PC-9 (cell line): ENCODE measurements at regions not wholly inside any gene's neighbourhood (a gene's known extent, or its start where the extent isn't known, plus 50 kb on each side); places are given as distances from the start of the nearest gene placed in this dataset.

ENCODE experiments used
- BruUV-seq: library from RNA; stranded (reverse); fragments of 400-500 nt; replicated peaks from 2 replicates; lab custom pipeline; 2021; lab: Mats Ljungman, UMichigan
- CTCF ChIA-PET: fragments of 300-600 bp; sonication (Branson Sonifier 250); formaldehyde crosslinking; loops from one replicate; lab custom pipeline; 2022; ENCODE audit warnings: antibody characterized with exemption; lab: Charles Lee
- POLR2A ChIA-PET: fragments of 300-600 bp; sonication (Branson Sonifier 250); formaldehyde crosslinking; loops from one replicate; lab custom pipeline; 2022; ENCODE audit warnings: antibody characterized with exemption; ENCODE audit not compliant: unreplicated experiment; lab: Charles Lee
- DNase-seq, 2 experiments: peaks; one replicate each; pipeline versions ENCODE4 v3.0.0 to v3.0.0-alpha.2; 2015 to 2022; ENCODE audit warnings: mixed read lengths in 1 of 2
- H2AFZ ChIP-seq: fragments of 200-600 bp; sonication (generic); 2 replicates; pipeline ENCODE4 v1.8.1; 2017; ENCODE audit warnings: antibody characterized with exemption
- H3F3A ChIP-seq: fragments of 200-600 bp; sonication (generic); 2 replicates; pipeline ENCODE4 v1.8.1; 2017; ENCODE audit warnings: antibody characterized with exemption, mild to moderate bottlenecking, low read depth; ENCODE audit not compliant: insufficient read depth
- H3K27ac ChIP-seq: fragments of 200-600 bp; sonication (generic); 2 replicates; pipeline ENCODE4 v1.6.1; 2016; ENCODE audit warnings: mixed run types
- H3K27me3 ChIP-seq: fragments of 200-600 bp; sonication (generic); 2 replicates; pipeline ENCODE4 v1.6.1; 2016; ENCODE audit warnings: low read depth, mixed run types; ENCODE audit not compliant: insufficient read depth
- H3K36me3 ChIP-seq: fragments of 200-600 bp; sonication (generic); 2 replicates; pipeline ENCODE4 v1.6.1; 2016; ENCODE audit warnings: low read depth, mixed run types
- H3K4me1 ChIP-seq: fragments of 200-600 bp; sonication (generic); replicated peaks from 2 replicates; pipeline ENCODE4 v1.6.1; 2016; ENCODE audit warnings: mixed run types; ENCODE audit not compliant: insufficient read depth
- H3K4me2 ChIP-seq: fragments of 200-600 bp; sonication (generic); 2 replicates; pipeline ENCODE4 v1.6.1; 2017; ENCODE audit warnings: mixed run types
- H3K4me3 ChIP-seq: fragments of 200-600 bp; sonication (generic); 2 replicates; pipeline ENCODE4 v1.6.1; 2016; ENCODE audit warnings: mixed run types
- H3K79me2 ChIP-seq: fragments of 200-600 bp; sonication (generic); 2 replicates; pipeline ENCODE4 v1.6.1; 2017; ENCODE audit warnings: low read depth, mixed run types
- H3K9me2 ChIP-seq: fragments of 200-600 bp; sonication (generic); 2 replicates; pipeline ENCODE4 v1.8.1; 2017; ENCODE audit warnings: mild to moderate bottlenecking; ENCODE audit not compliant: insufficient read depth
- H3K9me3 ChIP-seq: fragments of 200-600 bp; sonication (generic); 2 replicates; pipeline ENCODE4 v1.8.1; 2016; ENCODE audit warnings: low read depth; ENCODE audit not compliant: insufficient read depth
- H4K20me1 ChIP-seq: fragments of 200-600 bp; sonication (generic); 2 replicates; pipeline ENCODE4 v1.8.1; 2017; ENCODE audit not compliant: insufficient read depth
- EZH2 ChIP-seq: fragments of 200-600 bp; sonication (generic); IDR thresholded peaks from 2 replicates; pipeline ENCODE4 v1.8.0; 2017; ENCODE audit warnings: antibody characterized with exemption, low read depth
- intact Hi-C: fragments of 100-400 bp; cut with micrococcal nuclease; formaldehyde crosslinking; loops from one replicate; pipeline ENCODE4 v1.10.0; 2022; ENCODE audit not compliant: unreplicated experiment
- TF ChIP-seq, protein P1 (sequence below): fragments of 200-600 bp; sonication (generic); conservative IDR thresholded peaks from 2 replicates; pipeline ENCODE4 v1.6.1; 2017; ENCODE audit warnings: mixed run types, antibody characterized with exemption, mild to moderate bottlenecking, moderate library complexity

DNA sequence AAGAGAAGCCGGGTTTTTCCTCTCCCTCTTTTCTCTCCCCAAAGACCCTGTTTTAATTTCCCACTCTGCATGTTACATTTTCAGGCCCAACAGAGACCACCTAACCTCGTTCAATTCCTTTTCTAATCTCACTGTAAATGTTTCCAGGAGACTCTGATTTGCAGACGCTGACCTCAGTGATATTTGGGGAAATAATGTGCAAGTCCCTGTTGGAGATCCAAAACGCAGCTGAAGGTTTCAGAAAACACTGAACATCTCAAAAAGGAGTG, 386.6 kb downstream of the NPIPA8 start:
- no peaks in the 10 kb centered on the region for H4K20me1 ChIP-seq
- no peaks in the 10 kb centered on the region for H3K36me3 ChIP-seq
- no peaks in the 10 kb centered on the region for H3K4me1 ChIP-seq
- H3F3A ChIP-seq = no peaks in the 10 kb centered on the region
- DNase-seq = no peak
- no TSS peak for BruUV-seq
- no peaks in the 10 kb centered on the region for H3K79me2 ChIP-seq
- H3K4me3 ChIP-seq = no peak overlapping the region
- no peaks in the 10 kb centered on the region for H3K9me3 ChIP-seq
- no peak for TF ChIP-seq EZH2
- TF ChIP-seq, protein P1, sequence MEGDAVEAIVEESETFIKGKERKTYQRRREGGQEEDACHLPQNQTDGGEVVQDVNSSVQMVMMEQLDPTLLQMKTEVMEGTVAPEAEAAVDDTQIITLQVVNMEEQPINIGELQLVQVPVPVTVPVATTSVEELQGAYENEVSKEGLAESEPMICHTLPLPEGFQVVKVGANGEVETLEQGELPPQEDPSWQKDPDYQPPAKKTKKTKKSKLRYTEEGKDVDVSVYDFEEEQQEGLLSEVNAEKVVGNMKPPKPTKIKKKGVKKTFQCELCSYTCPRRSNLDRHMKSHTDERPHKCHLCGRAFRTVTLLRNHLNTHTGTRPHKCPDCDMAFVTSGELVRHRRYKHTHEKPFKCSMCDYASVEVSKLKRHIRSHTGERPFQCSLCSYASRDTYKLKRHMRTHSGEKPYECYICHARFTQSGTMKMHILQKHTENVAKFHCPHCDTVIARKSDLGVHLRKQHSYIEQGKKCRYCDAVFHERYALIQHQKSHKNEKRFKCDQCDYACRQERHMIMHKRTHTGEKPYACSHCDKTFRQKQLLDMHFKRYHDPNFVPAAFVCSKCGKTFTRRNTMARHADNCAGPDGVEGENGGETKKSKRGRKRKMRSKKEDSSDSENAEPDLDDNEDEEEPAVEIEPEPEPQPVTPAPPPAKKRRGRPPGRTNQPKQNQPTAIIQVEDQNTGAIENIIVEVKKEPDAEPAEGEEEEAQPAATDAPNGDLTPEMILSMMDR = no peak
- H3K27ac ChIP-seq = no peak overlapping the region
- CTCF ChIA-PET = no interaction called here
- POLR2A ChIA-PET = interaction anchor here (0.5 kb wide), 1 partner anchor 119 kb away, joined by 3 read pairs; no protein-coding TSS in a partner anchor
- H3K9me2 ChIP-seq = no peaks in the 10 kb centered on the region
- H3K27me3 ChIP-seq = peaks cover 63% of the 10 kb centered on the region
- H3K4me2 ChIP-seq = no peak overlapping the region
- intact Hi-C loops = no loop called here
- H2AFZ ChIP-seq = no peak overlapping the region

DNA sequence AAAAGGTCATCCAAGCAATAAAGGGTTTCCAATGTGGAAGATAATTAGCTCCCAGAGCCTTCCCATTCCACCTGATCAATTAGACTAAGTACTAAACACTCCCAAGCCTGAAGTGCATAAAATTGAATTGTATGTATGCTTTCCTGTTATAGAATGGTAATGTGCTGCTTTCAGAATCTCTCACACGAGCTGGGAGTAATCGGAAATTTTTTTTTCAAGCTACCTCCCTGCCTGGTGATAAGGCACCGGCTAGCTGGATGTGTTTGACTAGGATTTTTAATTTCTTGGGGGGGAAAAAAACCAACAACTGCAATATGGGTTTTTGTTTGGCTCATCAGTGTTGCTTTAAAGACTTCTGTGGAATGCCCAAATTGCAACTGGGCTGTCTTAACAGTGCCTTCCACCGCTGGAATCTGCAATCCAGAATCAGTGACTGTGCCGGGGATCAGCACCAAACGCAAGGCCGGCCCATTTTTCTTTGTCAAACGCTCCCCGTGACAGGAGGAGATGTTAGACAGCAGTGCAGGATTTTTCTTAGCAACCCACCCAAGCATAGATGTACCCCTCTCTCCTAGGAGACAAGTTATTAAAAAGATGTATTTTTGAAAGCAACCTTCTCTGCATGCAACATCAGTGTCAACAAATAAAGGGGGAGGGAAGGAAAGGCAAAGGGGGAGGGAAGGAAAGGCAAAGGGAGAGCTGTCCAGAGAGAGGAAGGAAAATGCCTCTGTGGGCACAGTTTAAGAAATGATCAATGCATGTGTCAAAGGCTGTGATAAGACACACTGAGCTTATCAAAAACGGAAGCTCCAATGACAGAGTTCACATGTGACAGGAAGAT, 387.2 kb downstream of the NPIPA8 start:
- H3K4me2 ChIP-seq = no peak overlapping the region
- intact Hi-C loops = no loop called here
- H3K4me3 ChIP-seq = no peak overlapping the region
- no peak overlapping the region for H3K27ac ChIP-seq
- no peaks in the 10 kb centered on the region for H3K79me2 ChIP-seq
- H3K9me2 ChIP-seq = no peaks in the 10 kb centered on the region
- no peaks in the 10 kb centered on the region for H3K4me1 ChIP-seq
- H3K27me3 ChIP-seq = peaks cover 58% of the 10 kb centered on the region
- TF ChIP-seq, protein P1 = no peak
- no peak for TF ChIP-seq EZH2
- H2AFZ ChIP-seq = no peak overlapping the region
- no TSS peak for BruUV-seq
- ChIA-PET CTCF (no interaction called here), POLR2A (interaction anchor here (0.5 kb wide), 1 partner anchor 119 kb away, joined by 3 read pairs; no protein-coding TSS in a partner anchor)
- no peaks in the 10 kb centered on the region for H4K20me1 ChIP-seq
- H3F3A ChIP-seq = no peaks in the 10 kb centered on the region
- DNase-seq = no peak
- H3K36me3 ChIP-seq = no peaks in the 10 kb centered on the region
- no peaks in the 10 kb centered on the region for H3K9me3 ChIP-seq

- H3K36me3 ChIP-seq = no peaks in the 10 kb centered on the region
- H3F3A ChIP-seq = no peaks in the 10 kb centered on the region
- peaks cover 43% of the 10 kb centered on the region; the same call in 1 of the 2 replicates for H3K27me3 ChIP-seq
- ChIA-PET CTCF (no interaction called here), POLR2A (no interaction called here)
- TF ChIP-seq, protein P1 = no peak
- no peak for TF ChIP-seq EZH2
- H3K4me3 ChIP-seq = no peak overlapping the region
- intact Hi-C loops = no loop called here
- H3K9me2 ChIP-seq = no peaks in the 10 kb centered on the region
- no peak overlapping the region for H3K4me2 ChIP-seq
- H4K20me1 ChIP-seq = no peaks in the 10 kb centered on the region
- H3K9me3 ChIP-seq = no peaks in the 10 kb centered on the region
- no peak overlapping the region for H3K27ac ChIP-seq
- BruUV-seq = no TSS peak
- H3K79me2 ChIP-seq = no peaks in the 10 kb centered on the region
- H2AFZ ChIP-seq = no peak overlapping the region
- H3K4me1 ChIP-seq = no peaks in the 10 kb centered on the region
- no peak for DNase-seq
Observed at GRCh38 chr16:17947637-17948036, 388.9 kb downstream of the NPIPA8 start.
